GDM1 (cell line): ENCODE measurements at regions not wholly inside any gene's neighbourhood (a gene's known extent, or its start where the extent isn't known, plus 50 kb on each side); places are given as distances from the start of the nearest gene placed in this dataset.

Experiments used
- DNase-seq: peaks from one replicate; lab custom pipeline; 2025; lab: John Stamatoyannopoulos, UW

- no peak for DNase-seq
Observed at GRCh38 chr15:87631093-87631492, 625.4 kb downstream of the NTRK3 start.

GRCh38 chr15:87628311-87628710 is 628.2 kb downstream of the NTRK3 start:
- no peak for DNase-seq

DNA sequence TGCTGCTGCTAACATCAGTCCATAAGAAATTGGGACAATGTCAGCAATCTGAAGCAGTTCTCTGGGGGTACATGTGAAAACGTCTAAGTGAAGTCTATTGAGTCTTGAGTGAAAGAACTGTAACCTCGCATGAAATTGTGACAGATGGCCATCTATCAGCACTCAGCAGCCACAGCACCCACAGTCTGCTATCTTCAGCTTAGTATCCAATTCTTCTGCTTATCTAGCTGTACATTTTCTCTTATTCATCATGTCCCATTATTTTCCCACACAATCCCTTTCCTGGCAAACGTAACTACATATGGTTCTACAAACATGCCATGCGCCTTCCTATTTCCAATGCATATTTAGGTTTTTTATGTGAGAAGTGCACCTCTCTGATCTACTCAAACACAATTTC is 629.7 kb downstream of the NTRK3 start:
- DNase-seq: no peak

GRCh38 chr15:87623832-87624231 is 632.7 kb downstream of the NTRK3 start:
- no peak for DNase-seq

DNA sequence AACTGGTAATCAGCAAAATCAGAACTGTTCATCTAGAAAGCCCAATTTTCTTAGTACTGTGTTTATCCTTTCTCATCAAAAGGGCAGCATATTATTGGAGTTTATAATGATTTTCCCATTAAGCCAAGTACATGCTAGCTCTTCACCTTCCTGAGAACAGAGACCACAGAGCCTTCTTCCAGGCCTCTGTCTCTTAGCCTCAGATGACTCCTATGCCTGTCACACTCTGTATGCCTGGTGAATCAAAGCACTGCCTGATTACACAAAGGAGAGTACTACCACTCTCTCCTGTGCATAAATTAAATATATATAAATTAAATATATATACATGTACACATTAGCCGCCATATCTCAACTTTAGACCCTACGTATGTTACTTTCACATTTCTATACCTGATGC is 636.1 kb downstream of the NTRK3 start:
- DNase-seq: no peak

DNA sequence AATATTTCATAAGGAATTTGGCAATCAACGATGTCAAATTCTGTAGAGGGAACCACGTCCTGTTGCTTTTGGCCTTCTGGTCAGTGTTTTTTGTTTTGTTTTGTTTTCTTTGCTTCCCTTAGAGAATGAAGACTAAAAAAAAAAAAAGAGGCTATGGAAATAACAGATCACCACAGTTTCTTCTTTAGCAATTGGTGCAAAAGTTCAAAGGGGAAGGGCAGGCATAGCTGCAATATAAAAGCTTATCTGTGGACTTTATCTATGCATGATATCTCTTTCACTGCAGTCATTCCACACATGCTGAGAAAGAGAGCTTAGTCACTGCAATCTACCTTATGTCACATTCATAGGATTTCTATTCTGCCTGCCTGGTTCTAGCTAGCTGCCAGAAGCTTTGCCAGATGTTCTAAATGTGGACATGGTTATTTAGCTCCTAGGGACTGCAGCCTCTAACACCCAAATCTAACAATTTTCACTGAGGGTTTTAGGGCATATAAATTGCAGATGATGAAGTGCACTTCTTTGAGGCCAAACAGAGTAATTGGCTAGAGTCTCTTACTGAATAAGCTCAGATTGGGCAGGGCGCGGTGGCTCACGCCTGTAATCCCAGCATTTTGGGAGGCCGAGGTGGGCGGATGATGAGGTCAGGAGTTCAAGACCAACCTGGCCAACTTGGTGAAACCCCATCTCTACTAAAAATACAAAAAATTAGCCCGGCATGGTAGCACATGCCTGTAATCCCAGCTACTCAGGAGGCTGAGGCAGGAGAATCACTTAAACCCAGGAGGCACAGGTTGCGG is 637.2 kb downstream of the NTRK3 start:
- DNase-seq: no peak

DNA sequence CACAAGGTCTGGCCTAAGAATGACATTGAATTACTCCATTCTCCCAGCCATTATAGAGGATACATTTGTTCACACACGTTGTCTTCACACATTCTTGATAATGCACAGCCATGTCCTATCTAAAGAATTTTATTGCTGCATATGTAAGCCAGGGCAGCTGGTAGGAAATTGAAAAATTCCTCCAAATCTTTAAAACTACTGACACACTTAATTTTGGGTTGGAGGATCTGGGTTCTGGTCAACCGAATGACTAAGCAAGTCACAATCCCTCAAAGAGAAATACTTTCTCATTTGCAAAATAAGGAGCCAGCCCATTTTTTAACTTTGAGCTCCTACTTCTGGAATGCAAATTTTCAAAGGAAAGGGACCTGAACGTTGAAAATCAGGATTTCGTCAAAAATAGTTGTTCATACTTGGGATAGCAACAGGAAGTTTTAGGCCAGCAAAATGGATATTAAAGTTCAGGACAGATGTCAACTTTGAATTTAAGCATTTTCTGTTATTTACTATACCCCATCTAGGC is 638.3 kb downstream of the NTRK3 start:
- no peak for DNase-seq

- DNase-seq: no peak
Observed at GRCh38 chr15:87614704-87615103, 641.8 kb downstream of the NTRK3 start.

GRCh38 chr15:87610366-87610765 is 646.2 kb downstream of the NTRK3 start:
- DNase-seq: no peak

GRCh38 chr15:87609894-87610293 is 646.6 kb downstream of the NTRK3 start:
- no peak for DNase-seq

GRCh38 chr15:87609474-87609873 is 647.1 kb downstream of the NTRK3 start:
- no peak for DNase-seq

- DNase-seq: no peak
Observed at GRCh38 chr15:87608238-87609028, 648.1 kb downstream of the NTRK3 start.

DNA sequence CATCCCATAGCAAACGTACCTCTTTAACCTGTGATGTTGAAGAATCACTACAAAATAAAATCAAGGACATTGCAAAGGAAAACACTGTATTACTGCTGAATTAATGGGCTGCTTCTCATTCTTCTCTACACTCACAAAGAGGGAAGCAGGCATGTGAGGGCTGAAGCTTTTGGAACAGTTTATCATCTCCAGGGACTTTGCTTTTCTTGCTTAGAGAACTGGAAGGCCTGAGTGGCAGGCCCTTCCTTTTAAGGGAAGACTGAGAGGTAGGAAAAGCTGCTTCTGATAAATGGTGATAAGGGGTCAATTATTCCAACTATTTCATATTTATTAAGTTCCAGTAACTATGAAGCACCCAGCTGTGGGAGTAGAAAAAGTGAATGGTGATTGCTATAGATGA is 649.6 kb downstream of the NTRK3 start:
- DNase-seq: no peak

DNA sequence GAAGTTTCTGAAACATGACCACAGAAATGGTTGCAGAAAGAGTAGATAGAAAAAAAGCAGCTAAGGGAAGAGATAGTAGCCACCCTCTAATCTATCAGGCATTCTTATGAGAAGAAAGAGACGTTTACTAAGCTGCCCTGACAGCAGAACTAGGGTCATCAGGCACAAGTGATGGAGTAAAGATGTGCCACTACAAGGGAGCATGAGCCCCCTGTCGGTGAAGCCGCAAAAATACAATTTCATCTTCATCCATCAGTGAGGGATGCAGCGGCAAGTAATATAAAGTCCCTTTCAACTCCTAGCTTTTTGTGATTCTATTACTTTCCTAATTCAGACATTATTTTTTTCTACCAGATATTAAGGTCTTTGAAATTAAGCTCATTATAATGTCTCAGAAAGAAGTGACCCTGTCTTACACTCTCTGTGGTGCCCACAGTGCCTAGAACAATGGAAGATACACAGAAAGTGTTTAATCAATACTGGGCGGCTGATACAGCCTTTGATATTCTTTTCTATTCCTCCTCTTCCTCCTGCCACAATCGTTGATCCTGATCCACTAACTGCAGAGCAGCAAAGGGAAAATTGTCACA is 651.6 kb downstream of the NTRK3 start:
- no peak for DNase-seq

GRCh38 chr15:87602371-87602770 is 654.2 kb downstream of the NTRK3 start:
- no peak for DNase-seq

GRCh38 chr15:87599616-87600015 is 656.9 kb downstream of the NTRK3 start:
- DNase-seq: no peak

GRCh38 chr15:87597346-87598052 is 659.0 kb downstream of the NTRK3 start:
- no peak for DNase-seq

GRCh38 chr15:87591582-87591981 is 665.0 kb downstream of the NTRK3 start:
- no peak for DNase-seq

GRCh38 chr15:87591042-87591441 is 665.5 kb downstream of the NTRK3 start:
- no peak for DNase-seq

DNA sequence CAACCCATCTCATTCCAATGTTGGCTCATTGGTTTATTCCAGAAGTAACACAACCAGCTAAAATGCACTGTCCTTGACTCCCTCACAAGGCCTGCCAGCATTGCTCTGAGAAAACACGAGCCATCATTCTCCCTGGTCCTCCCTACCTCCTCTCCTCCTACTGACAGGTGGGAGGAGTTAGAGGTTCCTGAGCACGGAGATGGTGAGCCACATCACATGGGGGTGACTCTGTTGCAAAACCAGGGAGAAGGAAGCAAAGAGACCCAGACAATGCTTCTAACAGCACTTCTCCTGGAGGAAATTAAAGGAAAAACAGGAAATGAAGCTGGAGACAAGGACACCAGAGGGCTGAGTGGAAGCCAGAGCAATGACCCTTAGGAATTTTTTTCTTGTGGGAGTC is 667.4 kb downstream of the NTRK3 start:
- no peak for DNase-seq

DNA sequence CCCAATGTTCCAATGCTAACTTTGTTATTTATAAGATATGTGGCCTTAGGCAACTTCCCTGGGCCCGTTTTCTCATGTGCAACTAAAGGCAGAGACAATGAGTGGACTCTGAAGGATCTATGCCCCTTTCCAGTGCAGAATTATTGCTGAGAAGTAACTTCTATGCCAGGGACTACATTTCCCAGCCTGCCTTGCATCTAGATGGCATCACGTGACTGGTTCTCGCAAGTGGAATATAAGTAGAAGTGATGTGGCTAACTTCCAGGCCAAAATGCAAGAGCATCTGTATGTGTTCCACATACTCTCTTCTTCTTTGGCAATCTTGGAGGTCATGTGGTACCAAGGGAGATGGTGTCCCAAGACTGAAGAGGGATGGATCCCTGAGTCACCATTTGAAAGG is 674.4 kb downstream of the NTRK3 start:
- no peak for DNase-seq

DNA sequence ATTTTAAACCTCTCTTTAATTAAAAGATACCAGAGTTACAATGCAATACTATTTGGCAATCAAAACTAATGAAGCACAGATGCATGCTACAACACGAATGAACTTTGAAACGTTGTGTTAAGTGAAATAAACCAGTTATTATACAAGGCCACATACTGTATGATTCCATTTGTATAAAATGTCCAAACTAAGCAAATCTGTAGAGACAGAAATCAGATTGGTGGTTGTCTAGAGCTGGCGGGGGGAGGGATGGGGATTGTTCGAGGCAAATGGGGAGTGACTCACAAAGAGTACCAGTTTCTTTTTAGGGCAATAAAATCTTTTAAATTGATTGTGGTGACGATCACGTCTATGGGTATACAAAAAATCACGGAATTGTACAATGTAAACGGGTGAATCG is 677.0 kb downstream of the NTRK3 start:
- no peak for DNase-seq
